HFF-Myc (cell line): ENCODE measurements at regions not wholly inside any gene's neighbourhood (a gene's known extent, or its start where the extent isn't known, plus 50 kb on each side); places are given as distances from the start of the nearest gene placed in this dataset.

Experiments
- DNase-seq: peaks from one replicate; pipeline ENCODE4 v3.0.0-alpha.2; 2011; ENCODE audit warnings: low read depth; ENCODE audit errors: extremely low read depth
- H3K4me3 ChIP-seq: replicated peaks from 2 replicates; pipeline ENCODE4 v1.5.1; 2011; ENCODE audit warnings: low read depth, mild to moderate bottlenecking, control low read depth, low read length
- TF ChIP-seq, protein P1 (sequence below): IDR thresholded peaks from 2 replicates; pipeline ENCODE4 v1.5.1; 2012; ENCODE audit warnings: mild to moderate bottlenecking, low read depth, low read length, control low read depth; ENCODE audit errors: missing control alignments

DNA sequence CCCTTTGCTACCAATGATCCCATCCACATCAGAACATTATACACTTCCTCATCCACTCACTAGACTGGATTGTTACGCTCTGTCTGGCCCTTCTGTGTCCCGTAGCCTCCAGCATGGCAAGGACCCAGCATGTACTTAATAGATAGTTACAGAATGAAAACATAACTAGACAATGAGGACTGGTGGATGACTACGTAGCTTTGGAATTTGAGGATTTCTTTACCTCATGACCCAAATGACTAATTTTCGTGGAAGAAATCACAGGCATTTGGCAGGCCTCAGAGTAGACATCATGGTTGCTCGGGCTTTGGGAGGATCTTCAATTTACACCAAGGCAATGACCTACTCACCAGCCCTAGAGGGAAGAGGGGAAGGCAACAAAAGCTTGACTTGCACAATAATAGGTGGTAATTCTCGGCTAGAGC, 299.8 kb downstream of the TLE1 start:
- no peak overlapping the region for H3K4me3 ChIP-seq
- peak; percentile 91 for DNase-seq
- TF ChIP-seq, protein P1, sequence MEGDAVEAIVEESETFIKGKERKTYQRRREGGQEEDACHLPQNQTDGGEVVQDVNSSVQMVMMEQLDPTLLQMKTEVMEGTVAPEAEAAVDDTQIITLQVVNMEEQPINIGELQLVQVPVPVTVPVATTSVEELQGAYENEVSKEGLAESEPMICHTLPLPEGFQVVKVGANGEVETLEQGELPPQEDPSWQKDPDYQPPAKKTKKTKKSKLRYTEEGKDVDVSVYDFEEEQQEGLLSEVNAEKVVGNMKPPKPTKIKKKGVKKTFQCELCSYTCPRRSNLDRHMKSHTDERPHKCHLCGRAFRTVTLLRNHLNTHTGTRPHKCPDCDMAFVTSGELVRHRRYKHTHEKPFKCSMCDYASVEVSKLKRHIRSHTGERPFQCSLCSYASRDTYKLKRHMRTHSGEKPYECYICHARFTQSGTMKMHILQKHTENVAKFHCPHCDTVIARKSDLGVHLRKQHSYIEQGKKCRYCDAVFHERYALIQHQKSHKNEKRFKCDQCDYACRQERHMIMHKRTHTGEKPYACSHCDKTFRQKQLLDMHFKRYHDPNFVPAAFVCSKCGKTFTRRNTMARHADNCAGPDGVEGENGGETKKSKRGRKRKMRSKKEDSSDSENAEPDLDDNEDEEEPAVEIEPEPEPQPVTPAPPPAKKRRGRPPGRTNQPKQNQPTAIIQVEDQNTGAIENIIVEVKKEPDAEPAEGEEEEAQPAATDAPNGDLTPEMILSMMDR = no peak

DNA sequence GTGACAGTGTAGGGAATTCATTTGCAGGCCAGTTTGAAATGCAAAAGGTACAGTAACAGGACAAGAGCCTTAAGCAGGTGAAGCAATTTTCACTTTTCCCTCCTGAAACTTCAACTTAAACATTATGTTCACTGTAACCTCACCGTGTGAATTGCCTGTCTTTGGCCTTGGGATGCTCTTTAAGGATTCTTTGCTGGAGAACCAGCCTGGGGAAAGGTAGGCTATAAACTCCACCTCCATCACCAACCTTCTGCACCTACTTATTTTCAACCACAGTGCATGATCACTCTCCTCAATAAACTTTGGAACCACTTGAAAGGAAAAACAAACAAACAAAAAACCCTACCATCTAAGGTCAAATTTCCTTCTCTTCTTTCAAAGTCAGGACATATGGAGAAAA, 300.5 kb downstream of the TLE1 start:
- no peak for DNase-seq
- TF ChIP-seq, protein P1 = no peak
- no peak overlapping the region for H3K4me3 ChIP-seq

DNA sequence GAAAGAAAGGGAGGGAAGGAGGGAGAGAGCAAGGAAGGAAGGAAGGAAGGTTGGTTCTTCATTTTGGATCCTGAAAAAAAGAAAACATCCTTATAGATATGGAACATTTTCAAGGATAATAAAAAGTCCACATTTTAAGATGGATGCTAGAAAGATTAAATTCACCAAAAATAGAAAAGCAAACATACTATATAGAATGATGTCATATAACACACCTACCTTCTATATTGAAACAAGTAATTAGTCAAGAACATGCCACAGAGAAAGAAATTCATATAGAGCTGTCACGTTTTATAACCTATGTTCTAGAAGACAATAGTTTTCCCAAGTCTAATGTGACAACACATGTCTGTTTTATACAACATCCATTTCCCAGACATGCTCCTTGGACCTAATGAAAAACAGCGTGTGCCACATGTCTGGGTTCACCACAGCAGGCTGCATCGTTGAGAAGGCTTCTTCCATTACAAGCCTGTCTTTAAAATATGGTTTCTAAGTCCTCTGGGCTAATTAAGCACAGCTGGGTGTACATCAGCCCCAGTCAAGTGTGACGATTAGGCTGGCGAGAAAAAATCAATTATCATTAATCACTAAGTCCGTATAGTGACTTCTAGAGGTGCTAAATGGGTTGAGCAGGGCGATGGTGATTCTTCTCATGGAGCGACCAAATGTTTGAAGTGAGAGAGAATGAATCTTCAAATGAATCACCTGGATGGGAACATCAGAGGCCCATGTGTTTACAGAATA, 301.8 kb downstream of the TLE1 start:
- no peak for DNase-seq
- TF ChIP-seq, protein P1 = no peak
- H3K4me3 ChIP-seq = no peak overlapping the region

DNA sequence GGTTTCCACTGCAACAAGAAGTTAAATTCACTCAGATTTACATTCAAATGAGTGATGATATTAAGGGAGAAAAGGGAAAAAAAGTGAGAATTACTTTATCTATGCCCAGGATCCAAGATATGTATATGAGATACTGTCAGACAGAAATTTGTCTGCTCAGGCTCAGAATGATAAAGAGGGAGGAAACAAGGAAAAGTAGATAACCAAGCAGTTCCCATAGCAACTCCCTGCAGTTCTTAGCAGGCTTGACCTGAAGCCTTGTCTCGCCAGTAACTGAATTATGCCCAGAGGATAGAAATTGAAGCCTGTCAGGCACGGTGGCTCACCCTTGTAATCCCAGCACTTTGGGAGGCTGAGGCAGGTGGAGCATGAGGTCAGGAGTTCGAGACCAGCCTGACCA, 304.4 kb downstream of the TLE1 start:
- H3K4me3 ChIP-seq = no peak overlapping the region
- TF ChIP-seq, protein P1 = no peak
- DNase-seq = no peak

DNA sequence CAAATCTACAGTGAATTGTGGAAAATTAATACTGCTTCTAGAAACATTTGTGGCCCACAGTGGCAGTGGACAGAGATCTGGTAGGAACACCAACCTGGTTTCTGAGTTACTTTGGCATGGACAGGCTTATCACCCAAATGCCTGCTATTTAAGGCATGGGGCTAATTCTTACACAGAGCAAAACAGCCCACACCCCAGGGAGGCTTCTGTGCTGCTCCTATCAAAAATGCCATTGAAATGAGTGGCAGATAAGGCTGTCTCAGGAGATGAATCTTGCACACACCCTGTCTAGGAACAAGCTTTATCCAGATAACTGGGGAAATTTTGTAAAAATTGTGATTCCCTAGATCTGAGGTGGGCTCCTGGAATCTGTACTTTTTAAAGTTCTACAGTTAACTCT, 307.1 kb downstream of the TLE1 start:
- DNase-seq = no peak
- H3K4me3 ChIP-seq = no peak overlapping the region
- TF ChIP-seq, protein P1 = no peak

DNA sequence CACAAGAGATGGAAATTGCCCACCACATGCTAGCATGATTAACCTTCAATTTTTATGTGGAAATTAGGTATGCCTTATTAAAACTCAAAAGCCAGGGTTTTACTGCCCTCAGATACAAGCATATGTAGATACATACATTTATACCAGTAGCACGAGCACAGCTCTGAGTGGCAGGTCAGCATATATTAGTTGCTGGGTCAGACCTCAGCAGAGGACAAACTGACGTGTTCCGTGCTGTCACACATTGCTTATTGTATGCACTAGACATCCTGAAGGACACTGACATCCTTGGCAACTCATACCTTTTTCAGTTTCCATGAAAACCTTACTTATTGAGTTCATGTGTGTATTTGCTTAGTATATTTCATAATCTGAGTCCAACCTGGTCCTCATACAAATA, 307.7 kb downstream of the TLE1 start:
- no peak for DNase-seq
- TF ChIP-seq, protein P1 = no peak
- no peak overlapping the region for H3K4me3 ChIP-seq
